ENCODE measurements at regions not wholly inside any gene's neighbourhood (a gene's known extent, or its start where the extent isn't known, plus 50 kb on each side); places are given as distances from the start of the nearest gene placed in this dataset.

- intact Hi-C loops (cut with micrococcal nuclease; ENCODE audit: unreplicated experiment) = no loop called here
- Mint-ChIP-seq H3K27me3 (ENCODE audit: insufficient read depth, unreplicated experiment) (no peaks in the 10 kb centered on the region), H3K4me1 (ENCODE audit: low read depth, unreplicated experiment) (no peaks in the 10 kb centered on the region), H3K9me3 (ENCODE audit: unreplicated experiment) (no peaks in the 10 kb centered on the region), H3K4me3 (ENCODE audit: unreplicated experiment) (no peak overlapping the region), H3K36me3 (ENCODE audit: insufficient read depth, unreplicated experiment) (no peaks in the 10 kb centered on the region), H3K27ac (ENCODE audit: unreplicated experiment) (no peak overlapping the region)
- TF ChIP-seq CTCF (IDR thresholded peaks at IDR 0.05; ENCODE audit: insufficient read depth in 1 of 2, low read depth in 1 of 2, low read length in 1 of 2, severe bottlenecking in 1 of 2, unreplicated experiment in 1 of 2) = no peak
- H3K4me3 ChIP-seq (ENCODE audit: low read depth, low read length) = no peak overlapping the region
- no TSS peak for BruUV-seq (replicated peaks)
- CTCF ChIA-PET = no interaction called here
- POLR2A ChIA-PET = no interaction called here
- no peak for DNase-seq
- H3K36me3 ChIP-seq (ENCODE audit: control insufficient read depth, insufficient read depth, low read length) = no peaks in the 10 kb centered on the region
- H3K4me1 ChIP-seq = no peaks in the 10 kb centered on the region
- no peaks in the 10 kb centered on the region for H3K27me3 ChIP-seq (replicated peaks; ENCODE audit: control insufficient read depth, insufficient read depth, low read length)
- H3K9me3 ChIP-seq = no peaks in the 10 kb centered on the region
Observed at GRCh38 chrX:38870361-38870895, 69.2 kb downstream of the MID1IP1 start.

- H3K4me1 ChIP-seq = no peaks in the 10 kb centered on the region
- no peaks in the 10 kb centered on the region for H3K36me3 ChIP-seq (ENCODE audit: control insufficient read depth, insufficient read depth, low read length)
- no peaks in the 10 kb centered on the region for H3K27me3 ChIP-seq (replicated peaks; ENCODE audit: control insufficient read depth, insufficient read depth, low read length)
- BruUV-seq (replicated peaks) = no TSS peak
- H3K9me3 ChIP-seq = no peaks in the 10 kb centered on the region
- no peak overlapping the region for H3K4me3 ChIP-seq (ENCODE audit: low read depth, low read length)
- POLR2A ChIA-PET = no interaction called here
- H3K9me3 Mint-ChIP-seq (ENCODE audit: unreplicated experiment) = no peaks in the 10 kb centered on the region
- H3K36me3 Mint-ChIP-seq (ENCODE audit: insufficient read depth, unreplicated experiment) = no peaks in the 10 kb centered on the region
- H3K27ac Mint-ChIP-seq (ENCODE audit: unreplicated experiment) = no peak overlapping the region
- no peak for TF ChIP-seq CTCF (IDR thresholded peaks at IDR 0.05; ENCODE audit: insufficient read depth in 1 of 2, low read depth in 1 of 2, low read length in 1 of 2, severe bottlenecking in 1 of 2, unreplicated experiment in 1 of 2)
- DNase-seq = no peak
- intact Hi-C loops (cut with micrococcal nuclease; ENCODE audit: unreplicated experiment) = no loop called here
- CTCF ChIA-PET = no interaction called here
- H3K27me3 Mint-ChIP-seq (ENCODE audit: insufficient read depth, unreplicated experiment) = no peaks in the 10 kb centered on the region
- no peaks in the 10 kb centered on the region for H3K4me1 Mint-ChIP-seq (ENCODE audit: low read depth, unreplicated experiment)
- H3K4me3 Mint-ChIP-seq (ENCODE audit: unreplicated experiment) = no peak overlapping the region
Observed at GRCh38 chrX:38871129-38872029, 70.1 kb downstream of the MID1IP1 start.

GRCh38 chrX:38877366-38877765 lies 76.1 kb downstream of the MID1IP1 start:
- H3K9me3 Mint-ChIP-seq (ENCODE audit: unreplicated experiment) = no peaks in the 10 kb centered on the region
- CTCF ChIA-PET = no interaction called here
- H3K4me1 Mint-ChIP-seq (ENCODE audit: low read depth, unreplicated experiment) = no peaks in the 10 kb centered on the region
- TF ChIP-seq CTCF (IDR thresholded peaks at IDR 0.05; ENCODE audit: insufficient read depth in 1 of 2, low read depth in 1 of 2, low read length in 1 of 2, severe bottlenecking in 1 of 2, unreplicated experiment in 1 of 2) = no peak
- no peak for DNase-seq
- no peaks in the 10 kb centered on the region for H3K4me1 ChIP-seq
- H3K36me3 ChIP-seq (ENCODE audit: control insufficient read depth, insufficient read depth, low read length) = no peaks in the 10 kb centered on the region
- H3K4me3 Mint-ChIP-seq (ENCODE audit: unreplicated experiment) = no peak overlapping the region
- no peaks in the 10 kb centered on the region for H3K27me3 Mint-ChIP-seq (ENCODE audit: insufficient read depth, unreplicated experiment)
- no peaks in the 10 kb centered on the region for H3K27me3 ChIP-seq (replicated peaks; ENCODE audit: control insufficient read depth, insufficient read depth, low read length)
- no peaks in the 10 kb centered on the region for H3K36me3 Mint-ChIP-seq (ENCODE audit: insufficient read depth, unreplicated experiment)
- no peak overlapping the region for H3K4me3 ChIP-seq (ENCODE audit: low read depth, low read length)
- BruUV-seq (replicated peaks) = no TSS peak
- no peak overlapping the region for H3K27ac Mint-ChIP-seq (ENCODE audit: unreplicated experiment)
- no peaks in the 10 kb centered on the region for H3K9me3 ChIP-seq
- POLR2A ChIA-PET = no interaction called here
- intact Hi-C loops (cut with micrococcal nuclease; ENCODE audit: unreplicated experiment) = no loop called here

Data from Caco-2 (cell line).